T47D (cell line): ENCODE measurements at regions not wholly inside any gene's neighbourhood (a gene's known extent, or its start where the extent isn't known, plus 50 kb on each side); places are given as distances from the start of the nearest gene placed in this dataset.

Experiments
- DNase-seq, 2 experiments: peaks; one replicate each; pipeline versions ENCODE4 v3.0.0 to v3.0.0-alpha.2; 2011 to 2012; ENCODE audit warnings: low read depth in 1 of 2, low spot score in 1 of 2
- JUND ChIP-seq: IDR thresholded peaks from 2 replicates; pipeline ENCODE4 v1.6.1; 2012; ENCODE audit warnings: low read depth
- in situ Hi-C: cut with HindIII; loops from 2 replicates; pipeline ENCODE4 v1.10.0; 2016; ENCODE audit warnings: low sequenced_read_pairs, low pct_unique_long_range_greater_than_20kb

DNA sequence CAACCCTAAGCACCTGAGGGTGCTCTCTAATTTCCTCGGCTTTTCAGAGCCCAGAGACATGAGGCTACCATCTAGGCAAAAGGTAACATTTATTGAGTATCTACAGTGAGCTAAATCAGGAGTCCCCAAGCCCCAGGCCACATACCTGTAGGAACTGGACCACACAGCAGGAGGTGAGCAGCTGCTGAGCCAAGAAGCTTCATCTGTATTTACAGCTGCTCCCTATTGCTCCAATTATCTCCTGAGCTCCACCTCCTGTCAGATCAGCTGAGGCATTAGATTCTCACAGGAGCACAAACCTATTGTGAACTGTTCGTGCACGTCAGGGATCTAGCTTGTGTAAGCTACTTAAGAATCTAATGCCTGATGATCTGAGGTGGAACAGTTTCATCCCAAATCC is 70.2 kb downstream of the RND3 start:
- in situ Hi-C loops = no loop called here
- no peak for TF ChIP-seq JUND
- DNase-seq = no peak

DNA sequence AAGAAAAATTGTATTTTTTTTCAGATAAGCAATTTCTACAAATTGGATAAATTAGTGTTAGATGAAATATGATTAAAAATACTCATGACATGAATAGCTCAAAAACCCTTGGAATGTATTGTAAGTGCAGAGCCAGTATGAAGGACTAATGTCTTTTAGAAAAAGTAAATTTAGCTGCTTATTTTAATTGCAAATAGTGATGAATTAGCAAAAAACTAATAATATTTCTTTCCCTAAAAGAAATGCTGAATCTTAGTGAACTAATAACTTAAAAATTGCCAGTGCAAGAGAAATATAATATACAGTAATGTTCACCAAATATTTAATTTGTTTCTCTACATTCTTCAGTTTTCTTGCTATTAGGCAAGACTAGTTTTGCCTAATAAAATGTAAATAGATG is 72.4 kb downstream of the RND3 start:
- in situ Hi-C loops = no loop called here
- no peak for TF ChIP-seq JUND
- DNase-seq = no peak

- no peak for DNase-seq
Observed at GRCh38 chr2:150413910-150414309, 73.6 kb downstream of the RND3 start.

DNA sequence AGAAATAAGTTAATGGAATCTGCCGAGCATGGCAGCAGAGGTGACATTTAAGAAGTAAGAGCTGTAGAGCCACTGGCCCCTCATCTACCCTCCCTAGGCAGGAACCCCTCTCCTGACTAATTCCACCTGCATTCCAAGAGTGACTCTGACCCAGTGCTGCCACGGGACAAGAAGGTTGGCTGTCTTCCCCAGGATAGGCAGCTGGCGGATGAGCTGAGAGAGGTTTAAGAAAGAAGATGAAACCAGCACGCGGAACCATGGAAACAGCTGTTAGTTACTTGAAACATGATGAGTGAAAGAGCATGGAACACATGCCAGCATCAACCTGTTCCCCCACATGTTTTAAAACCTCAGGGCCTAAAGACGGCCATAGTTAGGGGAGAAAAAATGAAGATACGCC is 74.1 kb downstream of the RND3 start:
- TF ChIP-seq JUND = no peak
- in situ Hi-C loops = no loop called here
- no peak for DNase-seq

More at GRCh38 chr2:150413910-150414309, 73.6 kb downstream of the RND3 start:
- in situ Hi-C loops = no loop called here
- no peak for TF ChIP-seq JUND

DNA sequence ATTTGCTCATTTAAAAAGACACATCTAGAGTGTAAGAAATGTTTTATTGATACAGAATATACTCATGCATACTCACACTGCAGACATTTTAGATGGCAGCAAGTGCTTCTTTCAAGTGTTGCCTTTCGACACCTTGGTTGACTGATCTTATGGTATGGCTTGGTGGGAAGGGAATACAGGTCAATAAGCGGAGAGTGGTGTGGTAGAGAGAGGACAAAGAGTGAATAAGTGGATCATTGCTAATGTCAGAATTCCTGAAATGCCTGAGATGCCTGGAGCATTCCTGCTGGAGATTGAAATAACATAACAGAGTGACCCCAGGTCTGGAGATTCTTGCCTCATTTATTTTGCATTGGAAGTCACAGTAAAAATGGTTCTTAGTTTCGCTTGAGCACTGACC is 76.7 kb downstream of the RND3 start:
- no peak for TF ChIP-seq JUND
- in situ Hi-C loops = no loop called here
- peak in 1 of 2 experiments; percentile 30 for DNase-seq

GRCh38 chr2:150409196-150409595 is 78.3 kb downstream of the RND3 start:
- no peak for DNase-seq
- no peak for TF ChIP-seq JUND
- in situ Hi-C loops = no loop called here

- TF ChIP-seq JUND = no peak
- in situ Hi-C loops = no loop called here
- no peak for DNase-seq
Observed at GRCh38 chr2:150404147-150404546, 83.3 kb downstream of the RND3 start.

DNA sequence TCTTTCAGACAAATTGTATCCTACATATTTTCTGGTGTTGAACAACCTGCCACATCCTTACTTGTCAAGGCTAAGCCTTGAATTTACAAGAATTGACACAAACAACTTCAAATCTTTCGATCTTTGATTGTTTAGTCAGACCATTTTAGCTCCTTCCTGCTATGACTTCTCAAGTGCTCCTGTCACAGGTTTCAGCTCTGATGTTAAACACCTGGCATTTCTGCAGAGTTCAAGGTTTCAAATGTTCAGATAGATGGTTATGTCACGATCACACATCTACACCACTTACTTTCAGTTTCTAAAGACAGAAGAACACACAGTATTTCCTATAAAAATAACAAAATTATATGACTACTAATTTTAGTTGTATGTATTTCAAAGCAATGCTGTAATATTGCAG is 84.0 kb downstream of the RND3 start:
- in situ Hi-C loops = no loop called here
- peak in 1 of 2 experiments; percentile 9 for DNase-seq
- TF ChIP-seq JUND = no peak

- in situ Hi-C loops = no loop called here
- TF ChIP-seq JUND = no peak
- DNase-seq = no peak
Observed at GRCh38 chr2:150402953-150403352, 84.5 kb downstream of the RND3 start.

DNA sequence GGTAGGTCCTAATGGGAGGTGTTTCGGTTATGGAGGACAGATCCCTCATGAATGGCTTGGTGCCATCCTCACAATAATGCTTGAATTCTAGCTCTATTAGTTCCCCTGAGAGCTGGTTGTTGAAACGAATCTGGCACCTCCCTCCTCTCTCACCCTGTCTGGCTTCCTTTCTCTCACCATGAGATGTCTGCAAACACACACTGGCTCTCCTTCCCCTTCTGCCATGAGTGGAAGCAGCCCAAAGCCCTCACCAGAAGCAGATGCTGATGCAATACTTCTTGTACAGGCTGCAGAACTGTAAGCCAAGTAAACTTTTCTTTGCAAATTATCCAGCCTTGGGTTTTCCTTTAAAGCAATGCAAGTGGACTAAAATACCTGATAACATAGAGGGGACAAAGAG is 86.6 kb downstream of the RND3 start:
- TF ChIP-seq JUND = no peak
- no peak for DNase-seq
- in situ Hi-C loops = no loop called here

DNA sequence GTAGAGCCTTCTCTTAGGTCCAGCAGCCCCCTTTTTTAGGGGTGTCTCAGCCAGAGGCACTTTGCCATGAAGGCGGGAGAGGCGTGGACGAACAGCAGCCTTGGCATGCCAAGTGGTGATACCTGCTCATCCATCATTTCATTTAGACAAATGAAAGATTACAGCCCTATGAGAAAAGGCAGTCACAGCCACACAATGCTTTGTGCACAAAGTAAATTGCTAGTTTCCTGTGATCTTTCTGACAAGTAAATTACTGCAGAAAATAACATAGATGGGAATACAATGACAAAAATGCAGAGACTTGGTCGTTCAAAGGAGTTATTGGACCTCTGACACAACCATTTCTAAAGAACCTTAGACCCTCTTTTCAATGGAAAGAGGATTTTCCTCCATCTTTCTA is 94.9 kb downstream of the RND3 start:
- in situ Hi-C loops = no loop called here
- no peak for DNase-seq
- TF ChIP-seq JUND = no peak

DNA sequence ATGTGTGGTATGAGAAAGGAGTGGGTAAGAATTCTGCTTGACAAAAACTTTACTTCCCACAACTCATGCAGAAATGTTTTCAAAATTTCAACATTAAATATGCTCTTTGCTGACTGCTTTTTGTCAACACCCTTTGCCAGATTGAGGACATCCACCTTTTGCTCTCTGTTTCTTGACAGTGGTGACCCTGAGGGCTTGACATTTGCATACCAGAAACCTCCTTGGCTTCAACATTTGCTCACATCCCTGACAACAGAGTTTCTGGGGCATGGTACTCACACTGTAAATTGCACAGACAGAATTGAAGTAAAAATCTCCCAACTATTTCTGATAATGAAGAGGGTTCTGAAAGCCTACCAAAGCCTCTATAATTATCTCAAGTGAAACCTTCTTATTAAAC is 95.7 kb downstream of the RND3 start:
- in situ Hi-C loops = no loop called here
- TF ChIP-seq JUND = no peak
- DNase-seq = no peak

DNA sequence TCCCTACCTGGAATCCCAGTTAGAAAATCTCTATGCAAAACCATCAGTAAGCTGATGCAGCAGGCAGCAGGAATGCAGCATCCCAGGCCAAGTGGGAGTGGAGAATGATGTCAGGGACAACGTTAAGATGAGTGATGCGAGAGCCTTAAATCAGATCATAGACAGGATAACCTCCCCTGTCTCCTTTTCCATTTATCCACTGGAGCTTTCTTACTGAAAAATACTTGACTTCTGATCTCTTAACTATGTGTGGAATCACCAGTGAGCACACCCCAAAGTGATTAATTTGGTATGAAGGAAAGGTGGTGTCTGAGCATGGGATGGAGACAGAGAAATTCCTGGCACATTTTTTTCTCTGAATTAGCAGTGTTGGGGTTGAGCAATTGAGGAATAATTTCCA is 98.0 kb downstream of the RND3 start:
- in situ Hi-C loops = no loop called here
- no peak for TF ChIP-seq JUND
- DNase-seq = no peak

- in situ Hi-C loops = no loop called here
- TF ChIP-seq JUND = no peak
- no peak for DNase-seq
Observed at GRCh38 chr2:150388289-150388625, 99.2 kb downstream of the RND3 start.

- no peak for DNase-seq
- in situ Hi-C loops = no loop called here
- TF ChIP-seq JUND = no peak
Observed at GRCh38 chr2:150387586-150388288, 99.7 kb downstream of the RND3 start.
